ENCODE measurements at regions not wholly inside any gene's neighbourhood (a gene's known extent, or its start where the extent isn't known, plus 50 kb on each side); places are given as distances from the start of the nearest gene placed in this dataset.
"Not testable (repeated sequence)": the region's sequence is repeated elsewhere in the genome, so short reads cannot be mapped to it uniquely, and the experiment has no call there.

GRCh38 chr7:37617406-37617805 lies 66.2 kb upstream of the GPR141 start:
- DNase-seq (ENCODE audit: low read depth) = not testable (repeated sequence)

DNA sequence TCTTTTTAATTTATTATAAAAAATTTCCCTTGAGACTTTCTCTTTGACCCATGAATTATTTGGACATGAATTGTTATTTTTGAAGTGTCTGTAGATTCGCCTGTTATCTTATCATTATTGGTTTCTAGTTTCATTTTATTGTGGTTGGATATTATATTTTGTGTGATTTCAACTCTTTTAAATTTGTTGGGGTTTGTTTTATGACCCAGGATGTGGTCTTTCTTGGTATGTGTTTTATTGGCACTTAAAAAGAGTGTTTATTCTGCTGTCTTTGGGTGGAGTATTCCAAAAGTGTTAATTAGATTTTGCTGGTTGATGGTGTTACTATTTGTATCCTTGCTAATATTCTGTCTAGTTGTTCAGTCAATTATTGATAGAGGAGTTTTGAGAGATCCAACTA lies 50.5 kb upstream of the GPR141 start:
- no peak for DNase-seq (ENCODE audit: low read depth)
